ENCODE measurements at regions not wholly inside any gene's neighbourhood (a gene's known extent, or its start where the extent isn't known, plus 50 kb on each side); places are given as distances from the start of the nearest gene placed in this dataset.
"Not testable (repeated sequence)": the region's sequence is repeated elsewhere in the genome, so short reads cannot be mapped to it uniquely, and the experiment has no call there.

DNA sequence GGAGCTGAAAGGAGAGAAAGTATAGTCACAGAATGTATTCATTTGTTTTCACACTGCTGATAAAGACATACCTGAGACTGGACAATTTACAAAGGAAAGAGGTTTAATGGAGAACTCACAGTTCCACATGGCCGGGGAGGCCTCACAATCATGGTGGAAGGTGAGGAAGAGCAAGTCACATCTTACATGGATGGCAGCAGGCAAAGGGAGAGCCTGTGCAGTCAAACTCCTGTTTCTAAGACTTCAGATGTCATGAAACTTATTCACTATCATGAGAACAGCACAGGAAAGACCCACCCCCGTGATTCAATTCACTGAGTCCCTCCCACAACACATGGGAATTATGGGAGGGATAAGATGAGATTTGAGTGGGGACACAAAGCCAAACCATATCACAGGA lies 224.7 kb downstream of the LNPK start:
- H3K4me3 Mint-ChIP-seq; DNase-seq (ENCODE audit: low spot score in 2 of 2); ATAC-seq (ENCODE audit: low read depth); H3K27me3 Mint-ChIP-seq; H3K36me3 Mint-ChIP-seq; H3K4me1 Mint-ChIP-seq; H3K27ac Mint-ChIP-seq; H3K9me3 Mint-ChIP-seq: not testable (repeated sequence)

DNA sequence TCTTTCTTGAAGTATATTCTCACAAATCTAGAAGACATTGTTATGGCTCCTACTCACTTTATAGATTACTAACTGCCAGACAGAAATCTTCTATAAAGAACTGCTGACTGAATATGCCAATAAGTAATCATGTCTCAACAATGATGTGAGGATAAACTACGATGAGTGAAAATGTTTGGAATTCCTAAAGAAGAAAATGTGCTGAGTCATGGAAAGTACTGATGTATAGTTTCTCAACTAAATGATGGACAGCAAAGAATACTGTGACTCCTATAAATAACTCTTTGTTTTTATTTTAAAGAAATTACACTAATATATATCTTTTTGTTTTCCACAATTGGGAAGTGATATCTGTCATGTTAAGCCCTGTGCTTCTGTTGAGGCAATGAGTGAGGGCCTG lies 232.9 kb downstream of the LNPK start:
- H3K4me1 Mint-ChIP-seq = no peaks in the 10 kb centered on the region
- no peak overlapping the region for H3K27ac Mint-ChIP-seq
- H3K4me3 Mint-ChIP-seq = no peak overlapping the region
- DNase-seq (ENCODE audit: low spot score in 2 of 2) = no peak
- H3K36me3 Mint-ChIP-seq = no peaks in the 10 kb centered on the region
- no peak for ATAC-seq (ENCODE audit: low read depth)
- H3K9me3 Mint-ChIP-seq = peaks cover 2% of the 10 kb centered on the region
- no peaks in the 10 kb centered on the region for H3K27me3 Mint-ChIP-seq

DNA sequence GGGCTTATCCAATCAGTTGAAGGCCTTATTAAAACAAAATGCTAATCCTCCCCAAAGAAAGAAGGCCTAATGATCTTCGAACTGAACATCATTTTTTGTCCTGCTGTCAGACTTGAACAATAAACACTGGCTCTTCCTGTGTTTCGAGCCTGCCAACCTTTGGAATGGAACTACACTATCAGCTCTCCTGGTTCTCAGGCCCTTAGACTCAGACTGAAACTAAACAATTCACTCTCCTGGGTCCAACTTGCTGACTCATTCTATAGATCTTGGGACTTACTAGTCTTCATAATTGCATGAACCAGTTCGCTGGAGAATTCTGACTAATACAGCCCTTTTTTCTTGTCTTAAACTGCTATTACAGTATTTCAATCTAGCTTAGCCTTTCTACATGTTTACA lies 235.2 kb downstream of the LNPK start:
- Mint-ChIP-seq H3K4me1 (no peaks in the 10 kb centered on the region), H3K9me3 (no peaks in the 10 kb centered on the region), H3K4me3 (no peak overlapping the region), H3K27me3 (no peaks in the 10 kb centered on the region), H3K36me3 (no peaks in the 10 kb centered on the region), H3K27ac (no peak overlapping the region)
- DNase-seq (ENCODE audit: low spot score in 2 of 2) (no peak), ATAC-seq (ENCODE audit: low read depth) (no peak)

DNA sequence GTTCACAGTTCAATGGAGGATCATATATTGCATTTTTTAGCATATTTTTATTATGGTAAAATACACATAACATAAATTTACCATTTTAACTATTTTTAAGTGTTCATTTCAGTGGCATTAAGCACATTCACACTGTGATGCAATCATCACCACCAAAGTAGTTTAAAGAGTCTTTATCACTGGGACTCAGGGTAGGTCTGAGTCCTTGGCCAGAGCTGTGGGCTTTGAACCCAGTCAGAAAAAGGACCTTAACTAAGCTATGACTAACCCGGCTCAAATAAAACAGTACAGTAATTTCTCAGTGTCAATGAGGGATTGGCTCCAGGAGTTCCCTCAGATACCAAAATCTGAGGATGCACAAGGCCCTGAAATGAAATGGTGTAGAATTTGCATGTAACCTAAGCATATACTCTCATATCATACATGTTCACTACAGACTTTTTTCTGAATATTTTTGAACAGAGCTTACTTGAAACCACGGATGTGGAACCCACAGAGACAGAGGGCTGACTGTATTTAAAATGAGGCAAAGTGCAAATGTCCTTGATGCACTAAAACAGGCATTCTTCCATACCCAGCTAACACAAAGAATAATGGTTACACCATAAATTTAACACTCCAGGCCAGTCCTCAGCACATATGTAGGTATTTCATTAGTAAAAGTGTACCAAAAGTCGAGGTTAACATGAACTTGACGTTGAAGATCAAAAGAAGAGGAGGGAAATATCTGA lies 246.2 kb downstream of the LNPK start:
- Mint-ChIP-seq H3K27ac (no peak overlapping the region), H3K4me3 (no peak overlapping the region), H3K9me3 (no peaks in the 10 kb centered on the region), H3K27me3 (no peaks in the 10 kb centered on the region), H3K4me1 (no peaks in the 10 kb centered on the region), H3K36me3 (no peaks in the 10 kb centered on the region)
- DNase-seq (ENCODE audit: low spot score in 2 of 2) = no peak
- no peak for ATAC-seq (ENCODE audit: low read depth)

DNA sequence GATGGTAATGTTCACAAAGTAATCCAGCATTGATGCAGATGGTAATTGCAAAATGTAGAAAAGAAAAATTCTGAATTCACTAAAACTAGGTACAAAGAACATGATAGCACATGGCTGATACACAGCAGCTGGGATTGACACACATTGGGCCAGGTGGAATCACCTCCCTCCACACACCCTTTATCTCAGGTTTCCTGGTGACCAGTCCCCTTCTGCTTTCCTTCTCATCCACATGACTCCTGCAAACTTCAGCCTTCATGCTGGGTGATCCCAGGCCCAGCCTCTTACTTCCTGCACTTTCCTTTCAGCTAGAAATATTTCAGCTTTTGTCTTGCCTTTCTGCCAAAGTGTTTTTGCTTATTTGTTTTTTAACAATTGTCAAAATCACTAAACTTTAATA lies 246.9 kb downstream of the LNPK start:
- H3K9me3 Mint-ChIP-seq = no peaks in the 10 kb centered on the region
- H3K4me1 Mint-ChIP-seq = no peaks in the 10 kb centered on the region
- ATAC-seq (ENCODE audit: low read depth) (no peak), DNase-seq (ENCODE audit: low spot score in 2 of 2) (no peak)
- no peaks in the 10 kb centered on the region for H3K36me3 Mint-ChIP-seq
- no peak overlapping the region for H3K27ac Mint-ChIP-seq
- no peak overlapping the region for H3K4me3 Mint-ChIP-seq
- no peaks in the 10 kb centered on the region for H3K27me3 Mint-ChIP-seq

DNA sequence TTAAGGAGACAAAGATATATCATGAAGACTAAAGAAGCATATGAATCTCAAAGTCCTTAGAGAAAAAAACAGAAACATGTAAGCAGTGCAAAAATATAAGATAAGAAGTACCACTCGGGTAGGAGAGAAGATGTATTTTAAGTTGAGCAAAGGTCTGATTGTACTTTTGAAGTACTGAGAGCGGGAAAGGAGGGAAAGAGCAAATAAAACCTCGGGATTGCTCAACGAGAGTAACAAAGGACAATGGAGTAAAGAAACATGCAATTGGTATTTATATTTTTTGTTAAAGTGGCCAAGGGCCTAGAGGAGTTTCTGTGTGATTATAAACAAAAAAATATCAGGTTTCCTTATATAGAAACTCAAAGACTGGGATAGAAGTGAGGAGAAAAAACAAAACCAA lies 251.9 kb downstream of the LNPK start:
- Mint-ChIP-seq H3K27me3 (peaks cover 4% of the 10 kb centered on the region), H3K4me3 (no peak overlapping the region), H3K9me3 (no peaks in the 10 kb centered on the region), H3K4me1 (no peaks in the 10 kb centered on the region), H3K36me3 (no peaks in the 10 kb centered on the region), H3K27ac (no peak overlapping the region)
- DNase-seq (ENCODE audit: low spot score in 2 of 2) (no peak), ATAC-seq (ENCODE audit: low read depth) (no peak)

DNA sequence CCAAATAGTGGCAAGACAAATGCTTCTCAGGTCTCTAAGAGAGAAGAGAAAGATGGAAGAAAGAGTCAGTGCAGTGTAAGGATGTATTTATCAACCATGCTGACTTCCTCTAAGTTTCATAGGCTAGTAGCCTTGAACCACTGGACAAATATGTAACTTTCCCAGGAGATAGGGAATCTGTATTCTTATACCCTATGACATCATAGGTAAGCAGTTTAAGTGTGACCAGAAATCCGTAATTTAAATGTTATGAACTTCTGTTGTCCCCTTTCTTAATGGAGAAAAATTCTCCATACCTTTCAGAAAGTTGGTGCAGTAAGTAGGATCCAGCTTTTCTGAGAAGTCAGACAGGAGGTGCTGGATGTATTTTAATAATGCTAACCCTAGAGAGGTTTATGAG lies 256.2 kb downstream of the LNPK start:
- Mint-ChIP-seq H3K4me3 (no peak overlapping the region), H3K27ac (no peak overlapping the region), H3K9me3 (no peaks in the 10 kb centered on the region), H3K36me3 (no peaks in the 10 kb centered on the region), H3K27me3 (peaks cover 8% of the 10 kb centered on the region), H3K4me1 (no peaks in the 10 kb centered on the region)
- no peak for ATAC-seq (ENCODE audit: low read depth)
- no peak for DNase-seq (ENCODE audit: low spot score in 2 of 2)

DNA sequence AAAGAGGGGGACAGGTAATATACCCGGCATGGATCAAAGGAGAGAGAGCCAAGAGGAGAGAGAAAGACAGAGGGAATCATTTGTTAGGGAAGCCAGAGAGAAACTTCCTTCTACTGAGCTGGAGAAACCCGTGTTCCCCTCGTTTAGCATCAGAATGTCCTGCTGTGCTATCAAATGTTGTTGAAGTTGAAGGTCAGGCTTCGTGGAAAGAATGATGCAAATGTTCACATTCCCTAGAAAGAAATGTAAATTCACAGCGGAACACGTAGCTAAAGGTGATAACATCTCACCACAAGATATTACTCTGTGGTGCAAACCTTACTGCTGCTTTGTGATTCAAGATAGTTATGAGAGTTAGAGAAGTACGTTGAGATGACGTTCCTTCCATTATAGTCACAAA lies 258.1 kb downstream of the LNPK start:
- no peak overlapping the region for H3K4me3 Mint-ChIP-seq
- no peaks in the 10 kb centered on the region for H3K36me3 Mint-ChIP-seq
- DNase-seq (ENCODE audit: low spot score in 2 of 2) = no peak
- no peaks in the 10 kb centered on the region for H3K9me3 Mint-ChIP-seq
- no peak overlapping the region for H3K27ac Mint-ChIP-seq
- H3K27me3 Mint-ChIP-seq = peaks cover 9% of the 10 kb centered on the region
- H3K4me1 Mint-ChIP-seq = no peaks in the 10 kb centered on the region
- no peak for ATAC-seq (ENCODE audit: low read depth)

DNA sequence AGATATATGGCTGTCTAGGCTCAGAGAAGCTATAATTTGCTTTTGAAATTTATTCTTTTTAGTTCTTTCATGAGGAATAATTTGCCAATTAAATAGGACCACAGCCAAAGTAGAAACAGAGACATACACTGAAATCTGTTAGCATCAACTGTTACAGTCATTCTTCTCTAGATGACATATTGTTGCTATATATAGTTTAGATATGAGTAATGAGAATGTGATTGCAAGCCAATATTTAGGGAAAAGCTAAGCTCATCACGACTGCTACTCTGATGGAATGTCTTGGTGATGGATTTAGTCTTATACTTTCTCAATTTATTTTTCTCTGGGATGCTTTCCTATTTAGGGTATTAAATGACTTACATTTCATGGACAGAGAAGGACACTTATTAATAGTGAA lies 259.1 kb downstream of the LNPK start:
- ATAC-seq (ENCODE audit: low read depth) (no peak), DNase-seq (ENCODE audit: low spot score in 2 of 2) (no peak)
- Mint-ChIP-seq H3K4me1 (no peaks in the 10 kb centered on the region), H3K36me3 (no peaks in the 10 kb centered on the region), H3K27me3 (peaks cover 9% of the 10 kb centered on the region), H3K27ac (no peak overlapping the region), H3K4me3 (no peak overlapping the region), H3K9me3 (no peaks in the 10 kb centered on the region)

DNA sequence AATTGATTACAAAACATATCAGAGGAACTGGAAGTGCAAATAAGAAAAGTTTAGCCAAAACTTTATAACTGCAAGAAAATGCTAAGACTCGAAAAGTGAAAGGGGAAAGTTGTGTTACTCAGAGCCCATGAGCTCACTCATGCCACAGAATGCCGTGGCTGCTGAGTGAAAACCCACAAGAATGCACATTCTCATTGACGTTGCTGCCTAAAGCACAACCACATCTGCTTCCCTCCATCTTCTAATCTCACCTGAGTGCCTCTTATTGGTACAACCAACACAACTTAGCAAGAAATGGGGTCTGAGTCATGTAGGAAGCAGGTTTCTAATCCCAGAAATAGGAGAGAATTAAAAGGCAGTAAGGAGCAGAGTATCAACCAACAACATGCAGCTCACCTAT lies 259.7 kb downstream of the LNPK start:
- ATAC-seq (ENCODE audit: low read depth) = no peak
- H3K9me3 Mint-ChIP-seq = no peaks in the 10 kb centered on the region
- DNase-seq (ENCODE audit: low spot score in 2 of 2) = no peak

DNA sequence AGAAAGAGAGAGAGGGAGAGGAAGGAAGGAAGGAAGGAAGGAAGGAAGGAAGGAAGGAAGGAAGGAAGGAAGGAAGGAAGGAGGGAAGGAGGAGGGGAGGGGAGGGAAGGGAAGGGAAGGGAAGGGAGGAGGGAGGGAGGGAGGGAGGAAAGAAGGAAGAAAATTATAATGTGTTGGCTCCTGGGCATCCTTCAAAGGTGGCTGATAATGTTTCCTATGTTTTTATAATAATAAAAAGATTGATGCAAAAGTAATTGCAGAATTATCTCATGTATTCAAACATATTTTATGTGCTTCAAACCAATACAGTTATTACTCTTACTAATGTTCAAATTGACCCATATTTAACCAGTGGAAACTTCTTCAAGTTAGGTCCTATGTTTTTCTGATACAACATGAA lies 260.9 kb downstream of the LNPK start:
- ATAC-seq (ENCODE audit: low read depth) = no peak
- no peaks in the 10 kb centered on the region for H3K36me3 Mint-ChIP-seq

More for the DNA sequence above, 259.7 kb downstream of the LNPK start:
- Mint-ChIP-seq H3K4me1 (no peaks in the 10 kb centered on the region), H3K27ac (no peak overlapping the region), H3K4me3 (no peak overlapping the region), H3K27me3 (peaks cover 9% of the 10 kb centered on the region), H3K36me3 (no peaks in the 10 kb centered on the region)

DNA sequence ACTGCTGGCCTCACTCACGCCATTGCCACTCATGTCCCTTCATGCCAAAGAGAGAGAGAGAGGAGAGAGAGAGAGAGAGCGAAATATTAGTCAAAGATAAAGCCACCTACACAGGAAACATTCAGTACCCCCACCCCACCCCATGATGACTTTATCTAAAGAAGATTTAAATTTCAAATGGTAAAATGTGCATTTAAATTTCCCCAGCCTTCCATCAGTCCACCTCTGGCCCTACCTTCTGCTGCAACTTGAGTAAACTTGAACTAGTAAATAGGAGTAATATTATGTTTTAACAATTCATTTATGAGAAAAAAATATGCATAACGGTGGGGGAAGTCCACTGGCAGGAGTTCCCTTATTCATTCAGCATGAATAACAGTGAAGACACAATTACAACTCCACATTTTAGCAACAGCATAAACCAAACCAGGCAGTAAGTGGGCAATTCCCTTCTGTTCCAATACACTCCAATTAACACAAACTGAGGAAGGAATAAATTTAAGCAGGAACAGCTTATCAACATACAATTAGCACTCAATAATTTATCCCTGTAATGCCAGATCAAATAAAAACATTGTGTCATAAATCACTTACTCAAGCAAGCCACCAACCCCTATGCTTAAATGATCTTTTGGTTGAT lies 264.2 kb downstream of the LNPK start:
- no peak overlapping the region for H3K4me3 Mint-ChIP-seq
- DNase-seq (ENCODE audit: low spot score in 2 of 2) (no peak), ATAC-seq (ENCODE audit: low read depth) (no peak)
- H3K9me3 Mint-ChIP-seq = no peaks in the 10 kb centered on the region
- H3K4me1 Mint-ChIP-seq = no peaks in the 10 kb centered on the region
- no peak overlapping the region for H3K27ac Mint-ChIP-seq
- no peaks in the 10 kb centered on the region for H3K36me3 Mint-ChIP-seq
- peaks cover 3% of the 10 kb centered on the region for H3K27me3 Mint-ChIP-seq

More for the DNA sequence above, 260.9 kb downstream of the LNPK start:
- Mint-ChIP-seq H3K27me3 (peaks cover 5% of the 10 kb centered on the region), H3K4me3 (no peak overlapping the region), H3K9me3 (no peaks in the 10 kb centered on the region), H3K4me1 (no peaks in the 10 kb centered on the region), H3K27ac (no peak overlapping the region)
- DNase-seq (ENCODE audit: low spot score in 2 of 2) = no peak

DNA sequence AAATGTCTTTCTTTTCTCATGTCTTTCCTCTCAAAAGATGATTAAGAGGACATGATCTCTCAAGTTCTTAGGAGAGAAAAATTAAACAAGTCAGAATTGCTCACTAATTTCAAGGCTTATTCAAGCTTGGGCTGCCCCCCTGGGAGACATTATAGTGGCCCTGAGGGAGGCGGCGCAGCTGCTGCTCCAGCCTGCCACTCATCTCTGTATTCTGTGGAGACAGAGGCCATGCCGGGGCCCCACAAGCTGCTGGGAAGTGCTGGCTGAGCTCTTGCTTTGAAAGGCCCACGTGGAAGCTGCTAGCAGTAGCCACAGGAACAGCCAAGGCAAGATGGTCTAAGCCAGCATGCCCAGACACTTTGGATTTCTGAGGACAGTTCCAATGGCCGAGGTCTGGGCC lies 267.4 kb downstream of the LNPK start:
- Mint-ChIP-seq H3K27me3 (peaks cover 2% of the 10 kb centered on the region), H3K36me3 (no peaks in the 10 kb centered on the region), H3K4me3 (no peak overlapping the region), H3K9me3 (no peaks in the 10 kb centered on the region), H3K27ac (no peak overlapping the region), H3K4me1 (no peaks in the 10 kb centered on the region)
- DNase-seq (ENCODE audit: low spot score in 2 of 2) = no peak
- no peak for ATAC-seq (ENCODE audit: low read depth)

DNA sequence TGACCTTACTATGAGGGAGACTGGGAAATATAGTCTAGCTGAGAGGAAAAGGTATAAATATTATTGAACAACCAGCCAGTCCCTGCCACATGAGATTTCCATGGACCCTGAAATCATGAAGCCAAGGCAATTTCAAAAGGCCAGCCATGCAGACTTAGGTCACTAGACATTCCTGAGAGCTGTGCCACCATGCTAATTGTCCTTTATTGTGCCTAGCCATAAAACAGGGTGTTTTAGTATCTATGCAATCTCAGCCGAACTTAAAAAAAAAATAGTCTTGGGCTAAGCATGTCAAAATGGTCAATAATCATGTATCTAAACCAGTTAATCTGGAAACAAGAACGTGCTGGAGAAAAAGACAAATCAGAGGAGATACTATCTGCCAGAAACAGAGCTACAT lies 269.5 kb downstream of the LNPK start:
- Mint-ChIP-seq H3K27me3 (peaks cover 2% of the 10 kb centered on the region), H3K4me3 (no peak overlapping the region), H3K4me1 (no peaks in the 10 kb centered on the region), H3K9me3 (no peaks in the 10 kb centered on the region), H3K27ac (no peak overlapping the region), H3K36me3 (no peaks in the 10 kb centered on the region)
- ATAC-seq (ENCODE audit: low read depth) (no peak), DNase-seq (ENCODE audit: low spot score in 2 of 2) (no peak)

DNA sequence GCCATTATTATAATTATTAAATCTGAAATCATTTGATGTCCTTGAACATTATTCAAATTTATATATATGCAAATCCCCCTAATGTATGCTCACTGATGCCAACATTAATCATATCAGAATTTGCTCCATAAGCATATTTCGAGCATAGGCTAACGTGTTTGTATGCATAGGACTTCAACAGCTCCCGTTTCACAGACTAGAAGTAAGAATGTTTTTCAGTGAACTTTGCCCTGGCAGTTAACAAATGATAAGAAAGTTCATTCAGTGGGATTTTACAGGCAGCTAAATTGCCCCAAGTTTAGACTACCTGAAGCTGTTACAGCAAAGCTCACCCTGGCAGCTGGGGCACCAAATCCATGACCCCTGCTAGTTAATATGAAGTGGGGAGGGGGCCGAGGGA lies 272.0 kb downstream of the LNPK start:
- H3K4me3 Mint-ChIP-seq = no peak overlapping the region
- H3K27ac Mint-ChIP-seq = no peak overlapping the region
- DNase-seq (ENCODE audit: low spot score in 2 of 2) (no peak), ATAC-seq (ENCODE audit: low read depth) (no peak)
- peaks cover 2% of the 10 kb centered on the region for H3K27me3 Mint-ChIP-seq
- no peaks in the 10 kb centered on the region for H3K36me3 Mint-ChIP-seq
- no peaks in the 10 kb centered on the region for H3K4me1 Mint-ChIP-seq
- H3K9me3 Mint-ChIP-seq = no peaks in the 10 kb centered on the region
